GM12892 (cell line): ENCODE measurements at regions not wholly inside any gene's neighbourhood (a gene's known extent, or its start where the extent isn't known, plus 50 kb on each side); places are given as distances from the start of the nearest gene placed in this dataset.

ENCODE experiments used
- POLR2A ChIP-seq: IDR thresholded peaks from 2 replicates; pipeline ENCODE4 v1.6.1; 2011; ENCODE audit warnings: low read depth, low read length, control low read depth
- TAF1 ChIP-seq: IDR thresholded peaks from 2 replicates; pipeline ENCODE4 v1.6.1; 2011; ENCODE audit warnings: low read depth, mild to moderate bottlenecking, control low read depth, low read length, borderline replicate concordance

GRCh38 chr4:130486186-130486585, 1390.2 kb downstream of the C4orf33 start:
- TF ChIP-seq POLR2A: no peak
- no peak for TF ChIP-seq TAF1
